A673 (cell line): ENCODE measurements at regions not wholly inside any gene's neighbourhood (a gene's known extent, or its start where the extent isn't known, plus 50 kb on each side); places are given as distances from the start of the nearest gene placed in this dataset.

ENCODE experiments used
- BruUV-seq: library from RNA; stranded (reverse); fragments of 400-500 nt; replicated peaks from 2 replicates; lab custom pipeline; 2021; lab: Mats Ljungman, UMichigan
- CTCF ChIA-PET: fragments of 300-600 bp; sonication (Branson Sonifier 250); formaldehyde crosslinking; loops from one replicate; lab custom pipeline; 2022; ENCODE audit warnings: antibody characterized with exemption; lab: Charles Lee
- POLR2A ChIA-PET: fragments of 300-600 bp; sonication (Branson Sonifier 250); formaldehyde crosslinking; loops from one replicate; lab custom pipeline; 2022; ENCODE audit warnings: antibody characterized with exemption; ENCODE audit not compliant: low non-redundant PET; lab: Charles Lee
- DNase-seq: peaks from one replicate; pipeline ENCODE4 v3.0.0-alpha.2; 2015; ENCODE audit warnings: low spot score
- H3K27ac ChIP-seq: fragments of 200-600 bp; sonication (generic); 2 replicates; pipeline ENCODE4 v1.5.1; 2016; ENCODE audit warnings: mixed run types, low read depth, mild to moderate bottlenecking, mixed read lengths, antibody characterized with exemption, low read length; ENCODE audit not compliant: poor library complexity, severe bottlenecking
- H3K27me3 ChIP-seq: fragments of 200-600 bp; sonication (generic); replicated peaks from 2 replicates; pipeline ENCODE4 v1.6.1; 2017; ENCODE audit warnings: mixed run types, low read depth, mild to moderate bottlenecking, mixed read lengths, antibody characterized with exemption, low read length; ENCODE audit not compliant: insufficient read depth, poor library complexity
- H3K36me3 ChIP-seq: fragments of 200-600 bp; sonication (generic); 2 replicates; pipeline ENCODE4 v1.6.1; 2016; ENCODE audit warnings: mixed run types, mild to moderate bottlenecking, mixed read lengths, antibody characterized with exemption, low read length; ENCODE audit not compliant: insufficient read depth, poor library complexity, severe bottlenecking
- H3K4me1 ChIP-seq: fragments of 200-600 bp; sonication (generic); 2 replicates; pipeline ENCODE4 v1.6.1; 2017; ENCODE audit warnings: mixed run types, mild to moderate bottlenecking, mixed read lengths, antibody characterized with exemption, low read length; ENCODE audit not compliant: insufficient read depth, poor library complexity, severe bottlenecking
- H3K4me3 ChIP-seq: fragments of 200-600 bp; sonication (generic); 2 replicates; pipeline ENCODE4 v1.5.1; 2016; ENCODE audit warnings: low read depth, mixed run types, mild to moderate bottlenecking, mixed read lengths, low read length; ENCODE audit not compliant: poor library complexity, severe bottlenecking
- H3K9me3 ChIP-seq: fragments of 200-600 bp; sonication (generic); 2 replicates; pipeline ENCODE4 v1.6.1; 2016; ENCODE audit warnings: mixed run types, low read depth, mild to moderate bottlenecking, mixed read lengths, antibody characterized with exemption, low read length; ENCODE audit not compliant: poor library complexity, severe bottlenecking
- EZH2 ChIP-seq: fragments of 200-600 bp; sonication (generic); IDR thresholded peaks from 2 replicates; pipeline ENCODE4 v1.6.1; 2017; ENCODE audit warnings: borderline replicate concordance, low read depth, mild to moderate bottlenecking, mixed read lengths, antibody characterized with exemption, low read length; ENCODE audit not compliant: poor library complexity, severe bottlenecking
- intact Hi-C: fragments of 100-400 bp; cut with micrococcal nuclease; formaldehyde crosslinking; loops from one replicate; pipeline ENCODE4 v1.10.0; 2022; ENCODE audit not compliant: unreplicated experiment
- TF ChIP-seq, protein P1 (sequence below): fragments of 300-800, 200-600 bp; sonication (generic); conservative IDR thresholded peaks from 2 replicates; pipeline ENCODE4 v1.5.1; 2017; ENCODE audit warnings: low read depth, mild to moderate bottlenecking, antibody characterized with exemption, low read length, moderate library complexity, mixed read lengths

DNA sequence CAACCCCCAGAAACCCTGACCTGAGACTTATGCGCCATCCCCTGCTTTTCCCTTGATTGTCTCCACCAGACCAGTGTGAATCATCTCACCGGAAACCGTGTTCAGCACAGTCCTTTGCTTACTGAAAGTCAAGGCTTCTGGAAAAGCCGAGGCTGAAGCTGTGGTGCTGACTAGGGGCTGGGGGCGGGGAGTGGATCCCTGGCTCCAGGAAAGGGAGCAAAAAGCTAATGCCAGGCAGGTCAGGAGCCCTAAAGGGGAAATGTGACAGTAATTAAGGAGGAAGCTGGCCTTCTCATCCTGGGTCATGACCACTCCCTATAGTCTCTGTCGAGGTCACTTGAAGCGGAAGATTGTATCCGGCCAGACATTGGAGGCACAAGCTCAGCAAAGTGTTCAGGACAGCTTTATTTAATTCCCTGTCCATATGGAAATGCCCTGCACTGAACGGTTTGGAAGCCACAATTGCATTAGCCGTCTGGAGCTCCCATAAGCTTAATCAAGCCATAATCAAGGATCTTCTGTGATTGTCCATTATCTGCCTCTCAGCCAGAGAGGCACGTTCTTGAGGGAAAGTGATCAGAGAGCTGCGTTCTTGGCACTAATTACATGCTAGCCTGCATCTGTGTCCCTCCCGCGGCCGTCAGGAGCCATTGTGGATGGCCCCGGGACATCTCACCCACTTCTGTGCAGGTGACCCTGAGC, 403.6 kb downstream of the RRAGC start:
- DNase-seq: no peak
- intact Hi-C loops: no loop called here
- CTCF ChIA-PET: no interaction called here
- Histone ChIP-seq H3K4me3 (no peak overlapping the region), H3K36me3 (no peaks in the 10 kb centered on the region), H3K4me1 (peaks cover 12% of the 10 kb centered on the region), H3K27me3 (no peaks in the 10 kb centered on the region), H3K27ac (no peak overlapping the region), H3K9me3 (no peaks in the 10 kb centered on the region)
- no TSS peak for BruUV-seq
- POLR2A ChIA-PET: no interaction called here
- TF ChIP-seq, protein P1, sequence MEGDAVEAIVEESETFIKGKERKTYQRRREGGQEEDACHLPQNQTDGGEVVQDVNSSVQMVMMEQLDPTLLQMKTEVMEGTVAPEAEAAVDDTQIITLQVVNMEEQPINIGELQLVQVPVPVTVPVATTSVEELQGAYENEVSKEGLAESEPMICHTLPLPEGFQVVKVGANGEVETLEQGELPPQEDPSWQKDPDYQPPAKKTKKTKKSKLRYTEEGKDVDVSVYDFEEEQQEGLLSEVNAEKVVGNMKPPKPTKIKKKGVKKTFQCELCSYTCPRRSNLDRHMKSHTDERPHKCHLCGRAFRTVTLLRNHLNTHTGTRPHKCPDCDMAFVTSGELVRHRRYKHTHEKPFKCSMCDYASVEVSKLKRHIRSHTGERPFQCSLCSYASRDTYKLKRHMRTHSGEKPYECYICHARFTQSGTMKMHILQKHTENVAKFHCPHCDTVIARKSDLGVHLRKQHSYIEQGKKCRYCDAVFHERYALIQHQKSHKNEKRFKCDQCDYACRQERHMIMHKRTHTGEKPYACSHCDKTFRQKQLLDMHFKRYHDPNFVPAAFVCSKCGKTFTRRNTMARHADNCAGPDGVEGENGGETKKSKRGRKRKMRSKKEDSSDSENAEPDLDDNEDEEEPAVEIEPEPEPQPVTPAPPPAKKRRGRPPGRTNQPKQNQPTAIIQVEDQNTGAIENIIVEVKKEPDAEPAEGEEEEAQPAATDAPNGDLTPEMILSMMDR: no peak
- TF ChIP-seq EZH2: no peak

DNA sequence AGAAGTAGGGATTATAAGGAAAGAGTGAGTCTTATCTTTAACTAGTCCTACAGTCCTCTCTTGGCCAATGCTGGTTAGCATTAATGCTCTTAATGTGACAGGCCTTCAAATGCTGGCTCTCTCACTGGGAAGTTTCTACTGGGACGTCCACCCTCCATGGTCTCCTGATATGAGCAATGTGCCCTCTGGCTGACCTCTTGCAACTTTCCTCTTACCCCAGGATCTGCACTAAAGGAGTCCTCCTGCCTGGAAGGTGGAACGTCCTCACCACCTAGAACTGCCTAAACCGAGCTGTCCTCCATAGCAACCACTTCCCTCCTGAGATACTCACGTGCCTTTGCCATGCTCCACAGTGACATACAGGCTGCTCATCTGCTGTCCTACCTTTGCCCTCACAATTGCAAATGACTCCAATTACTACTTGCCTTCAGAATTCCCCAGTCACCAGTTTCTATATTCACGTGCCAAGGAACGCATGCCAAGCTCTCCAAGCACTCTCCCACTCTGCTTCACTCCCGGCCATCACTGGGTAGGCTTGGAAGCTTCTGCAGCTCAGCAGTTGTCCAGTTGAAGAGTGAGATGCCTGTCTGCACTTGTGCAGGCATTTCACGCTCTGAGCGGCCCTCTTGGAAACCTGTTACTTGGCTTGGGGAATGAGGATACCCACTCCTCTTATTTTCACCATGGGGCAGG, 404.7 kb downstream of the RRAGC start:
- Histone ChIP-seq H3K4me1 (peaks cover 13% of the 10 kb centered on the region), H3K9me3 (no peaks in the 10 kb centered on the region), H3K4me3 (no peak overlapping the region), H3K27me3 (no peaks in the 10 kb centered on the region), H3K36me3 (no peaks in the 10 kb centered on the region), H3K27ac (no peak overlapping the region)
- BruUV-seq: no TSS peak
- DNase-seq: no peak
- ChIA-PET CTCF (no interaction called here), POLR2A (no interaction called here)
- intact Hi-C loops: no loop called here
- TF ChIP-seq EZH2: no peak
- TF ChIP-seq, protein P1: no peak

DNA sequence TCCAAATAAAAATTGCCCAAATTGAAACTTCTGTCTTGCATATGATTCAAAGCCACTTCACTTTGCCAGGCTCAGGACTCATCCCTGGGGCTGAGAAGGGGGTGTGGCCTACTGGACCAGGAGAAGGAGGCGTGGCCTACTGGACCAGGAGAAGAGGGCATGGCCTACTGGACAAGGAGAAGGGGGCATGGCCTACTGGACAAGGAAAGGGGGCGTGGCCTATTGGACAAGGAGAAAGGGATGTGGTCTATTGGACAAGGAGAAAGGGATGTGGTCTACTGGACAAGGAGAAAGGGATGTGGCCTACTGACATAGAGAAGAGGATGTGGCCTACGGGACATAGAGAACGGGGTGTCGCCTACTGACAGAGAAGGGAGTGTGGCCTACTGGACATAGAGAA, 405.3 kb downstream of the RRAGC start:
- no peak for TF ChIP-seq EZH2
- TF ChIP-seq, protein P1: no peak
- Histone ChIP-seq H3K27me3 (no peaks in the 10 kb centered on the region), H3K4me1 (peaks cover 13% of the 10 kb centered on the region), H3K36me3 (no peaks in the 10 kb centered on the region), H3K27ac (no peak overlapping the region), H3K4me3 (no peak overlapping the region), H3K9me3 (no peaks in the 10 kb centered on the region)
- DNase-seq: no peak
- ChIA-PET CTCF (no interaction called here), POLR2A (no interaction called here)
- intact Hi-C loops: no loop called here
- no TSS peak for BruUV-seq
